Spleen (tissue), 7 donors: ENCODE measurements at regions not wholly inside any gene's neighbourhood (a gene's known extent, or its start where the extent isn't known, plus 50 kb on each side); places are given as distances from the start of the nearest gene placed in this dataset.
"Not testable (repeated sequence)": the region's sequence is repeated elsewhere in the genome, so short reads cannot be mapped to it uniquely, and the experiment has no call there.

Experiments
- CTCF ChIP-seq, 11 experiments: fragments of 200-600 bp in 7 of 11; fragments of 450-650 bp in 4 of 11; sonication (generic) in 4 of 11; IDR thresholded peaks in 8 of 11; conservative IDR thresholded peaks in 3 of 11; 1 replicate in 7 of 11; 2 replicates in 4 of 11; pipeline versions ENCODE4 v1.4.0 to v1.8.0; 2016 to 2021; ENCODE audit warnings: antibody characterized with exemption in 11 of 11, inconsistent platforms in 4 of 11, mild to moderate bottlenecking in 1 of 11
- POLR2AphosphoS5 ChIP-seq, 3 donors: sonication (generic); formaldehyde crosslinking; IDR thresholded peaks; one replicate each; pipeline ENCODE4 v1.5.1; 2017; ENCODE audit warnings: antibody characterized with exemption in 3 of 3
- donor health status: DM: no; HTN: no; CAD: no; lungs with moderate emphysema.
- donor health status: DM: no; HTN: no; CAD: no.
- donor health status: DM: no; HTN: no; CAD: no.

GRCh38 chr16:29120680-29121079, 135.8 kb downstream of the LAT start:
- not testable (repeated sequence) for TF ChIP-seq CTCF (IDR thresholded peaks at IDR 0.05 in 8 of 11, conservative IDR thresholded peaks at IDR 0.05 in 3 of 11); POLR2AphosphoS5 (IDR thresholded peaks at IDR 0.05)
